Astrocyte (in vitro differentiated cells and primary cell): ENCODE measurements at regions not wholly inside any gene's neighbourhood (a gene's known extent, or its start where the extent isn't known, plus 50 kb on each side); places are given as distances from the start of the nearest gene placed in this dataset.

Source experiments
- DNase-seq: peaks from one replicate; pipeline ENCODE4 v3.0.0-alpha.2; 2010; ENCODE audit warnings: low read depth
- FAIRE-seq: peaks from 2 replicates; lab custom pipeline; 2011; peaks lifted over from hg19 to GRCh38; lab: Jason Lieb, UNC
- H2AFZ ChIP-seq: 2 replicates; pipeline ENCODE4 v1.6.0; 2012; ENCODE audit warnings: low read depth, low read length, inconsistent platforms
- H3K27ac ChIP-seq: 2 replicates; pipeline ENCODE4 v1.5.1; 2011; ENCODE audit warnings: low read depth, low read length, inconsistent platforms
- H3K27me3 ChIP-seq: 2 replicates; pipeline ENCODE4 v1.6.0; 2011; ENCODE audit warnings: low read length, inconsistent platforms; ENCODE audit not compliant: insufficient read depth
- H3K36me3 ChIP-seq: 2 replicates; pipeline ENCODE4 v1.5.1; 2011; ENCODE audit warnings: low read length, inconsistent platforms; ENCODE audit not compliant: insufficient read depth
- H3K4me1 ChIP-seq: 2 replicates; pipeline ENCODE4 v1.5.1; 2011; ENCODE audit warnings: low read length, inconsistent platforms; ENCODE audit not compliant: insufficient read depth
- H3K4me2 ChIP-seq: 2 replicates; pipeline ENCODE4 v1.6.0; 2012; ENCODE audit warnings: low read length, inconsistent platforms
- H3K4me3 ChIP-seq: 2 replicates; pipeline ENCODE4 v1.5.1; 2011; ENCODE audit warnings: low read depth, mild to moderate bottlenecking, low read length, inconsistent platforms; ENCODE audit not compliant: insufficient read depth
- H3K79me2 ChIP-seq: 2 replicates; pipeline ENCODE4 v1.6.0; 2012; ENCODE audit warnings: mild to moderate bottlenecking, low read length, inconsistent platforms; ENCODE audit not compliant: insufficient read depth
- H3K9ac ChIP-seq: 2 replicates; pipeline ENCODE4 v1.6.0; 2012; ENCODE audit warnings: mild to moderate bottlenecking, low read length, inconsistent platforms
- H3K9me3 ChIP-seq: 2 replicates; pipeline ENCODE4 v1.5.1; 2012; ENCODE audit warnings: low read depth, mild to moderate bottlenecking, low read length, inconsistent platforms; ENCODE audit not compliant: insufficient read depth
- H4K20me1 ChIP-seq: 2 replicates; pipeline ENCODE4 v1.6.0; 2012; ENCODE audit warnings: low read length, inconsistent platforms; ENCODE audit not compliant: insufficient read depth
- H3K27ac Mint-ChIP-seq: one replicate; pipeline ENCODE4 v1.8.0; 2021; ENCODE audit warnings: mild to moderate bottlenecking, mixed read lengths; ENCODE audit not compliant: unreplicated experiment
- H3K27me3 Mint-ChIP-seq: one replicate; pipeline ENCODE4 v1.8.0; 2021; ENCODE audit warnings: low read depth, mixed read lengths; ENCODE audit not compliant: unreplicated experiment
- H3K36me3 Mint-ChIP-seq: one replicate; pipeline ENCODE4 v1.8.0; 2021; ENCODE audit warnings: low read depth, mixed read lengths; ENCODE audit not compliant: unreplicated experiment
- H3K4me1 Mint-ChIP-seq: one replicate; pipeline ENCODE4 v1.8.0; 2021; ENCODE audit warnings: low read depth, mixed read lengths; ENCODE audit not compliant: unreplicated experiment
- H3K4me3 Mint-ChIP-seq: one replicate; pipeline ENCODE4 v1.8.0; 2021; ENCODE audit warnings: mild to moderate bottlenecking, moderate library complexity, mixed read lengths; ENCODE audit not compliant: unreplicated experiment
- H3K9me3 Mint-ChIP-seq: one replicate; pipeline ENCODE4 v1.8.0; 2021; ENCODE audit warnings: mild to moderate bottlenecking, mixed read lengths; ENCODE audit not compliant: unreplicated experiment
- EZH2 ChIP-seq: IDR thresholded peaks from 2 replicates; pipeline ENCODE4 v1.6.1; 2012; ENCODE audit warnings: mild to moderate bottlenecking, low read length, inconsistent platforms; ENCODE audit not compliant: insufficient read depth
- TF ChIP-seq, protein P1 (sequence below): IDR thresholded peaks from 2 replicates; pipeline ENCODE4 v1.5.1; 2011; ENCODE audit warnings: low read depth, mild to moderate bottlenecking, inconsistent platforms, low read length, moderate library complexity; ENCODE audit not compliant: insufficient read depth

DNA sequence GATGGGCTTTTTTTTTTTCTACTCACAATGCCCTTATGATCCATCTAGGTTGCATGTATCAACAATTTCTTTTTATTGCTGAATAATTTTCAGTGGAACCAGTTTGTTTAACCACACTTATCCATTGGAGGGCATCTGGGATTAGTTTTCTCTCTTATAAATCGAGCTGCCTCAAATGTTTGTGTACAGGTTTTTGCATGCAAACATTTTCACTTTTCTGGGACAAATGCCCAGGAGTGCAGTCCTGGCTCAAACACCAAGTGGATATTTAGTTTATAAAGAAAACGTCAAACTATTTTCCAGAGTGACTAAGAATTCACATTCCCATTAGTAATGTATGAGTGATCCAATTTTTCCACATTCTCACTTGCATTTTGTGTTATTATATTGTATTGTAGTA, 313.4 kb downstream of the CXCL12 start:
- peak; percentile 81 for FAIRE-seq
- no peaks in the 10 kb centered on the region for H3K9me3 ChIP-seq
- no peak overlapping the region for H3K4me3 Mint-ChIP-seq
- H3K27ac ChIP-seq = no peak overlapping the region
- DNase-seq = peak; percentile 75
- no peak overlapping the region for H3K9ac ChIP-seq
- no peaks in the 10 kb centered on the region for H3K4me1 ChIP-seq
- TF ChIP-seq, protein P1, sequence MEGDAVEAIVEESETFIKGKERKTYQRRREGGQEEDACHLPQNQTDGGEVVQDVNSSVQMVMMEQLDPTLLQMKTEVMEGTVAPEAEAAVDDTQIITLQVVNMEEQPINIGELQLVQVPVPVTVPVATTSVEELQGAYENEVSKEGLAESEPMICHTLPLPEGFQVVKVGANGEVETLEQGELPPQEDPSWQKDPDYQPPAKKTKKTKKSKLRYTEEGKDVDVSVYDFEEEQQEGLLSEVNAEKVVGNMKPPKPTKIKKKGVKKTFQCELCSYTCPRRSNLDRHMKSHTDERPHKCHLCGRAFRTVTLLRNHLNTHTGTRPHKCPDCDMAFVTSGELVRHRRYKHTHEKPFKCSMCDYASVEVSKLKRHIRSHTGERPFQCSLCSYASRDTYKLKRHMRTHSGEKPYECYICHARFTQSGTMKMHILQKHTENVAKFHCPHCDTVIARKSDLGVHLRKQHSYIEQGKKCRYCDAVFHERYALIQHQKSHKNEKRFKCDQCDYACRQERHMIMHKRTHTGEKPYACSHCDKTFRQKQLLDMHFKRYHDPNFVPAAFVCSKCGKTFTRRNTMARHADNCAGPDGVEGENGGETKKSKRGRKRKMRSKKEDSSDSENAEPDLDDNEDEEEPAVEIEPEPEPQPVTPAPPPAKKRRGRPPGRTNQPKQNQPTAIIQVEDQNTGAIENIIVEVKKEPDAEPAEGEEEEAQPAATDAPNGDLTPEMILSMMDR = no peak
- no peak for TF ChIP-seq EZH2
- H3K36me3 Mint-ChIP-seq = no peaks in the 10 kb centered on the region
- H4K20me1 ChIP-seq = no peaks in the 10 kb centered on the region
- H3K79me2 ChIP-seq = no peaks in the 10 kb centered on the region
- no peak overlapping the region for H2AFZ ChIP-seq
- no peaks in the 10 kb centered on the region for H3K36me3 ChIP-seq
- H3K27me3 ChIP-seq = no peaks in the 10 kb centered on the region
- peaks cover 4% of the 10 kb centered on the region for H3K9me3 Mint-ChIP-seq
- no peak overlapping the region for H3K4me2 ChIP-seq
- H3K4me1 Mint-ChIP-seq = no peaks in the 10 kb centered on the region
- no peak overlapping the region for H3K27ac Mint-ChIP-seq
- H3K4me3 ChIP-seq = no peak overlapping the region
- peaks cover 3% of the 10 kb centered on the region for H3K27me3 Mint-ChIP-seq

DNA sequence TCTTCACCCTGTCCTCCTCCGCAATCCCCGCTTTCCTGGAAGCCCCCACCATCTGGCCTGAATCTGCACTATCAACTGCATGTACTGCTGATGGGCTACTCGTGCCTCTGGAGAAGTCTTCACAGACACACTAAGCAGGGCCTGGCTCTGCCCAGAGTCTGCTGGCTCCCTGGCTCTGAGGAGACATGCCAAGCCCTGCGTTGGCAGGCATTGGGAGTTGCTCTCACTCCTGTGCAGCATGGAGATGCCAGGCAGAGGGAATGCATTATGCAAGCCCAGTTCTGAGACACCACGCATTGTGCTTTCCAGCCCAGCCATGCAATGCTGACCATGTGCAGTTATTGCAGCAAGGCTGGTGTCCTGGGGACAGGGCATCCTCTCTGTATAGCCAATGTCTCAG, 314.6 kb downstream of the CXCL12 start:
- H3K9ac ChIP-seq = no peak overlapping the region
- no peak overlapping the region for H3K4me2 ChIP-seq
- FAIRE-seq (no peak), DNase-seq (no peak)
- TF ChIP-seq EZH2 = no peak
- TF ChIP-seq, protein P1 = no peak
- Mint-ChIP-seq H3K36me3 (no peaks in the 10 kb centered on the region), H3K9me3 (peaks cover 4% of the 10 kb centered on the region), H3K27me3 (peaks cover 6% of the 10 kb centered on the region), H3K27ac (no peak overlapping the region), H3K4me3 (no peak overlapping the region), H3K4me1 (no peaks in the 10 kb centered on the region)
- no peaks in the 10 kb centered on the region for H3K27me3 ChIP-seq
- H4K20me1 ChIP-seq = no peaks in the 10 kb centered on the region
- no peaks in the 10 kb centered on the region for H3K4me1 ChIP-seq
- no peak overlapping the region for H2AFZ ChIP-seq
- H3K27ac ChIP-seq = no peak overlapping the region
- H3K79me2 ChIP-seq = no peaks in the 10 kb centered on the region
- H3K9me3 ChIP-seq = no peaks in the 10 kb centered on the region
- no peaks in the 10 kb centered on the region for H3K36me3 ChIP-seq
- H3K4me3 ChIP-seq = no peak overlapping the region

GRCh38 chr10:44069573-44069972, 315.3 kb downstream of the CXCL12 start:
- Mint-ChIP-seq H3K27me3 (peaks cover 6% of the 10 kb centered on the region), H3K4me3 (no peak overlapping the region)
- H3K4me1 ChIP-seq = no peaks in the 10 kb centered on the region

More at GRCh38 chr10:44069573-44069972, 315.3 kb downstream of the CXCL12 start:
- no peak overlapping the region for H3K27ac ChIP-seq
- Mint-ChIP-seq H3K27ac (no peak overlapping the region), H3K36me3 (no peaks in the 10 kb centered on the region), H3K9me3 (no peaks in the 10 kb centered on the region), H3K4me1 (no peaks in the 10 kb centered on the region)
- H3K79me2 ChIP-seq = no peaks in the 10 kb centered on the region
- FAIRE-seq (no peak), DNase-seq (peak; percentile 21)
- H3K36me3 ChIP-seq = no peaks in the 10 kb centered on the region
- H3K27me3 ChIP-seq = no peaks in the 10 kb centered on the region
- H3K4me2 ChIP-seq = no peak overlapping the region
- no peak overlapping the region for H2AFZ ChIP-seq
- no peak overlapping the region for H3K9ac ChIP-seq
- no peaks in the 10 kb centered on the region for H3K9me3 ChIP-seq
- no peaks in the 10 kb centered on the region for H4K20me1 ChIP-seq
- TF ChIP-seq, protein P1 = no peak
- no peak for TF ChIP-seq EZH2
- H3K4me3 ChIP-seq = no peak overlapping the region
